DOHH2 (cell line): ENCODE measurements at regions not wholly inside any gene's neighbourhood (a gene's known extent, or its start where the extent isn't known, plus 50 kb on each side); places are given as distances from the start of the nearest gene placed in this dataset.

Source experiments
- H3F3A ChIP-seq: fragments of 200-600 bp; sonication (generic), shearing (Covaris generic); 2 replicates; pipeline ENCODE4 v1.6.0; 2016; ENCODE audit warnings: antibody characterized with exemption, mild to moderate bottlenecking; ENCODE audit not compliant: control insufficient read depth, insufficient read depth
- H3K27ac ChIP-seq: fragments of 200-600 bp; sonication (generic); 2 replicates; pipeline ENCODE4 v1.5.1; 2014; ENCODE audit warnings: low read depth, mild to moderate bottlenecking, low read length, moderate library complexity
- H3K27me3 ChIP-seq: fragments of 200-600 bp; sonication (generic); 2 replicates; pipeline ENCODE4 v1.6.1; 2014; ENCODE audit warnings: mild to moderate bottlenecking, low read length, mixed read lengths; ENCODE audit not compliant: control insufficient read depth
- H3K36me3 ChIP-seq: fragments of 200-600 bp; sonication (generic); 2 replicates; pipeline ENCODE4 v1.6.1; 2014; ENCODE audit warnings: mild to moderate bottlenecking, low read length, moderate library complexity, mixed read lengths; ENCODE audit not compliant: control insufficient read depth
- H3K4me1 ChIP-seq: fragments of 200-600 bp; sonication (generic); 2 replicates; pipeline ENCODE4 v1.6.1; 2014; ENCODE audit warnings: mild to moderate bottlenecking, low read length, mixed read lengths; ENCODE audit not compliant: control insufficient read depth
- H3K4me2 ChIP-seq: fragments of 200-600 bp; sonication (generic); 2 replicates; pipeline ENCODE4 v1.6.0; 2014; ENCODE audit warnings: mild to moderate bottlenecking, low read length, moderate library complexity
- H3K4me3 ChIP-seq: fragments of 200-600 bp; sonication (generic); 2 replicates; pipeline ENCODE4 v1.5.1; 2014; ENCODE audit warnings: mild to moderate bottlenecking, low read length, mixed read lengths
- H3K79me2 ChIP-seq: fragments of 200-600 bp; sonication (generic); 2 replicates; pipeline ENCODE4 v1.6.1; 2014; ENCODE audit warnings: mild to moderate bottlenecking, low read length, mixed read lengths; ENCODE audit not compliant: control insufficient read depth
- H3K9me2 ChIP-seq: fragments of 200-600 bp; sonication (generic); replicated peaks from 2 replicates; pipeline ENCODE4 v1.6.1; 2014; ENCODE audit warnings: mild to moderate bottlenecking, low read length, mixed read lengths; ENCODE audit not compliant: control insufficient read depth
- H3K9me3 ChIP-seq: fragments of 200-600 bp; sonication (generic); 2 replicates; pipeline ENCODE4 v1.6.1; 2014; ENCODE audit warnings: antibody characterized with exemption, low read length, mixed read lengths; ENCODE audit not compliant: control insufficient read depth, insufficient read depth
- H4K20me1 ChIP-seq: fragments of 200-600 bp; sonication (generic); 2 replicates; pipeline ENCODE4 v1.6.0; 2014; ENCODE audit warnings: low read depth, mild to moderate bottlenecking, antibody characterized with exemption, low read length, moderate library complexity; ENCODE audit not compliant: control insufficient read depth, insufficient read depth
- EZH2phosphoT487 ChIP-seq: fragments of 200-600 bp; sonication (generic); IDR thresholded peaks from 2 replicates; pipeline ENCODE4 v1.6.1; 2017; ENCODE audit warnings: borderline replicate concordance, mild to moderate bottlenecking, antibody characterized with exemption, low read length, moderate library complexity, mixed read lengths
- TF ChIP-seq, protein P1 (sequence below): fragments of 200-600 bp; sonication (generic); IDR thresholded peaks from one replicate; pipeline ENCODE4 v1.5.1; 2014; ENCODE audit warnings: antibody characterized with exemption, mild to moderate bottlenecking, low read depth, low read length; ENCODE audit not compliant: poor library complexity, severe bottlenecking

DNA sequence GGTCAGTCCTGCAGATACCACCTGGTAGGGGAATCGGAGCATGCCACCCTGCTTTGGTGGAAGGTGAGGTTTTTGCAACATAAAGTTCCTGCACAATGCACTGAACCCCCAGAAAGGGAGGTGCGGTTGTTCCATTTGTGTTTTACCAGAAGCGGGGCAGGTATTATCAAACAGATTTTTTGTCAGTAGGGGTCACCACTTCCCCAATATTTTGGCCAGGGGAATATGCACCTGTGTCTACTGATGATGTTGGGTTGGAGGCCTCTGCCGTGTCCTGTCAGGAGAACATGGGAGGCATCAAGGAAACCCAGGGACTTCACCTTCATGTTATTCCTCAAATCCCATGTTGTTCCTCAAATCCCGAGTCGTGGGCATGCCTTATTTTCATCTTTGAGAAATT, 438.7 kb downstream of the NTRK2 start:
- no peaks in the 10 kb centered on the region for H3K36me3 ChIP-seq
- H3K27me3 ChIP-seq = no peaks in the 10 kb centered on the region
- H3K4me3 ChIP-seq = no peak overlapping the region
- H3K4me2 ChIP-seq = no peak overlapping the region
- no peaks in the 10 kb centered on the region for H3K9me2 ChIP-seq
- H3K79me2 ChIP-seq = no peaks in the 10 kb centered on the region
- TF ChIP-seq EZH2phosphoT487 = no peak
- TF ChIP-seq, protein P1, sequence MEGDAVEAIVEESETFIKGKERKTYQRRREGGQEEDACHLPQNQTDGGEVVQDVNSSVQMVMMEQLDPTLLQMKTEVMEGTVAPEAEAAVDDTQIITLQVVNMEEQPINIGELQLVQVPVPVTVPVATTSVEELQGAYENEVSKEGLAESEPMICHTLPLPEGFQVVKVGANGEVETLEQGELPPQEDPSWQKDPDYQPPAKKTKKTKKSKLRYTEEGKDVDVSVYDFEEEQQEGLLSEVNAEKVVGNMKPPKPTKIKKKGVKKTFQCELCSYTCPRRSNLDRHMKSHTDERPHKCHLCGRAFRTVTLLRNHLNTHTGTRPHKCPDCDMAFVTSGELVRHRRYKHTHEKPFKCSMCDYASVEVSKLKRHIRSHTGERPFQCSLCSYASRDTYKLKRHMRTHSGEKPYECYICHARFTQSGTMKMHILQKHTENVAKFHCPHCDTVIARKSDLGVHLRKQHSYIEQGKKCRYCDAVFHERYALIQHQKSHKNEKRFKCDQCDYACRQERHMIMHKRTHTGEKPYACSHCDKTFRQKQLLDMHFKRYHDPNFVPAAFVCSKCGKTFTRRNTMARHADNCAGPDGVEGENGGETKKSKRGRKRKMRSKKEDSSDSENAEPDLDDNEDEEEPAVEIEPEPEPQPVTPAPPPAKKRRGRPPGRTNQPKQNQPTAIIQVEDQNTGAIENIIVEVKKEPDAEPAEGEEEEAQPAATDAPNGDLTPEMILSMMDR = no peak
- H3K4me1 ChIP-seq = no peaks in the 10 kb centered on the region
- H3K27ac ChIP-seq = no peak overlapping the region
- H3K9me3 ChIP-seq = no peaks in the 10 kb centered on the region
- no peaks in the 10 kb centered on the region for H3F3A ChIP-seq
- no peaks in the 10 kb centered on the region for H4K20me1 ChIP-seq

DNA sequence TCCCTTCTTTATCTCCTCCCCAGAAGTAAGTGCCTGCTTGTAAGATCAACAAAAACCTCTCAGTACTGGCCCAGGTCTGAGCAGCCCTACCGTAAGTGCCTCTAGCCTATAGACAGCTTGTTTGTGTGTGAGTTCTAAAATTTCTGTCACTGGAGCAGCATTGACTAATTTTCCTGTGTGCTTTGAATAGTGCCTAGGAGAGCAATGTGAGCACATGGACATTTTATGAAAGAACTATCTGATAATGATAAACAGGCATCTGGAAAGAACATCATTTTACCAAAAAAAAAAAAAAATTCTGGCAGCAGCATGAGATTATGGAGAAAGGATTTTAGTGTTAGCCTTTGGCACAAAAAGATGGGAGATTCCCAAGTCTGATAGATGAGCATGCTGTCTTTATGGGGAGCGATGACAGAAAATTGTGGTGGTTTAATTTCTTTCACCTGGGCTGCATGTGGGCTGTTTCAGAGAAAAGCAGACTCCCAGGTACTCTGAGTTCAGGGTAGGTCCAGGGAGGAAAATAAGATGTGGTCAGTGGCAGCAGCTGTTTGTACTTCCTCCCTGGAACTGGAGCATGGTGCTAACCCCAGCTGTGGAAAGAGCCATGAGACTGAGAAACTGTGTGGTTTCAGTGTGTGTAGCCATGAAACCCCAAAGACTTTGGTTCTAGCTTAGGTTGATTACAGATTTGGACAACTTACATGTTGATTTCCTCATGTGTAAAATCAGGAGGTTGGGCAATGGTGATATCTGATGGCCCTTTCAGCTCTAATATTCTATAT, 419.9 kb downstream of the NTRK2 start:
- Histone ChIP-seq H3K4me3 (no peak overlapping the region), H3K4me1 (no peaks in the 10 kb centered on the region), H3K27me3 (no peaks in the 10 kb centered on the region), H3K9me3 (no peaks in the 10 kb centered on the region), H4K20me1 (no peaks in the 10 kb centered on the region), H3K4me2 (no peak overlapping the region), H3K9me2 (no peaks in the 10 kb centered on the region), H3F3A (no peaks in the 10 kb centered on the region), H3K27ac (no peak overlapping the region), H3K36me3 (no peaks in the 10 kb centered on the region), H3K79me2 (no peaks in the 10 kb centered on the region)
- TF ChIP-seq, protein P1 = no peak
- TF ChIP-seq EZH2phosphoT487 = no peak

DNA sequence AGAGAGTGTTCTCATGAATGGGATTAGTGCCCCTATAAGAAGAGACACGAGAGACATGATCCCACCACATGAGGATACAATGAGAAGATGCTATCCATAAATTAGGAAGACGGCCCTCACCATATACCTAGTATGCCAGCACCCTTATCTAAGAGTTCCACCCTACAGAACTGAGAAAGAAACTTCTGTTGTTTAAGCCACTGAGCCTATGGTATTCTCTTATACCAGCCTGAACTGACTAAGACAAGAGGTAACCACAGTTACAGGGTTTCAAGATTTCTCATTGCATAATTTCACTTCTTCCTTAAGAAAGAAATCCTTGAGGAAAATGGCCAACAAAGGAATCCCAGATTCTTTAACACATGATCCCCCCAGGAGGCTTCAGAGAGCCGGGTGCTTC, 412.4 kb downstream of the NTRK2 start:
- Histone ChIP-seq H3K9me3 (no peaks in the 10 kb centered on the region), H3K36me3 (no peaks in the 10 kb centered on the region), H3K27ac (no peak overlapping the region), H3K4me2 (no peak overlapping the region), H3K9me2 (no peaks in the 10 kb centered on the region), H3K27me3 (no peaks in the 10 kb centered on the region), H3K4me1 (no peaks in the 10 kb centered on the region), H3K4me3 (no peak overlapping the region), H3F3A (no peaks in the 10 kb centered on the region), H4K20me1 (no peaks in the 10 kb centered on the region), H3K79me2 (no peaks in the 10 kb centered on the region)
- TF ChIP-seq EZH2phosphoT487 = no peak
- TF ChIP-seq, protein P1 = no peak

DNA sequence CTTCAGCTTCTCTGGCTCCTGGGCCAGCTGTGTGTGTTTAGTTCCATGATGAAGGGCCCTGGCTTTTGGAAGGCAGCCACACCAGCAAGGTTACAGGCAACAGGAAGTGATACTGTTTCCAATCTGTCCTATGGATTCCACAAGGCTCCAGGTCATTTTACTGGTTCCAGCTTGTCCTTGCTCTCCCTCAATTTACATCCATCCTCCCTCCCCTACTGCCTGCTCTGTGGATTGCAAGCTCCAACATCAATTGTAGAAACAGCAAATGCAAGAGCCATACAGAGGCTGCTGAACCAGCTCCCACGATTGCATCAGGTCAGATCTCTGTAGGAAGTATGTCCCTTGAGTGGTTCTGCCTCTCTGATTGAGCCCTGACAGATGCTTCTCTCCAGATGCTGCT, 409.8 kb downstream of the NTRK2 start:
- no peak overlapping the region for H3K4me2 ChIP-seq
- no peak overlapping the region for H3K27ac ChIP-seq
- no peaks in the 10 kb centered on the region for H3F3A ChIP-seq
- no peaks in the 10 kb centered on the region for H4K20me1 ChIP-seq
- TF ChIP-seq, protein P1 = no peak
- no peak for TF ChIP-seq EZH2phosphoT487
- H3K36me3 ChIP-seq = no peaks in the 10 kb centered on the region
- no peaks in the 10 kb centered on the region for H3K9me3 ChIP-seq
- H3K27me3 ChIP-seq = no peaks in the 10 kb centered on the region
- no peak overlapping the region for H3K4me3 ChIP-seq
- H3K4me1 ChIP-seq = no peaks in the 10 kb centered on the region
- no peaks in the 10 kb centered on the region for H3K79me2 ChIP-seq
- no peaks in the 10 kb centered on the region for H3K9me2 ChIP-seq
